Tibial artery (tissue), 4 donors: ENCODE measurements at regions not wholly inside any gene's neighbourhood (a gene's known extent, or its start where the extent isn't known, plus 50 kb on each side); places are given as distances from the start of the nearest gene placed in this dataset.

Experiments
- DNase-seq, 2 donors: peaks; one replicate each; pipeline ENCODE4 v3.0.0-alpha.2; 2019
- H3K27ac ChIP-seq, 2 donors: fragments of 200-600 bp; sonication (generic) in 1 of 2; 1 replicate in 1 of 2; 2 replicates in 1 of 2; pipeline ENCODE4 v1.5.1; 2018 to 2019; ENCODE audit warnings: mild to moderate bottlenecking in 1 of 2
- H3K27me3 ChIP-seq, 2 donors: fragments of 200-600 bp; sonication (generic) in 1 of 2; one replicate each; pipeline versions ENCODE4 v1.5.1 to v1.6.0; 2016 to 2019
- H3K36me3 ChIP-seq, 3 donors: fragments of 200-600 bp; sonication (generic) in 2 of 3; one replicate each; pipeline ENCODE4 v1.5.1; 2016 to 2019; ENCODE audit warnings: mild to moderate bottlenecking in 2 of 3
- H3K4me1 ChIP-seq, 4 donors: fragments of 200-600 bp; sonication (generic) in 2 of 4; 1 replicate in 3 of 4; 2 replicates in 1 of 4; pipeline ENCODE4 v1.5.1; 2016 to 2019
- H3K4me3 ChIP-seq, 2 donors: fragments of 200-600 bp; sonication (generic) in 1 of 2; 1 replicate in 1 of 2; 2 replicates in 1 of 2; pipeline ENCODE4 v1.5.1; 2018 to 2019; ENCODE audit warnings: mild to moderate bottlenecking in 2 of 2
- H3K9me3 ChIP-seq, 3 donors: fragments of 200-600 bp; sonication (generic) in 1 of 3; one replicate each; pipeline ENCODE4 v1.5.1; 2016 to 2019
- CTCF ChIP-seq, 2 experiments: fragments of 200-600 bp in 1 of 2; fragments of 450-650 bp in 1 of 2; IDR thresholded peaks; one replicate each; pipeline ENCODE4 v1.5.1; 2017 to 2019; ENCODE audit warnings: antibody characterized with exemption in 2 of 2, mild to moderate bottlenecking in 1 of 2, moderate library complexity in 1 of 2
- intact Hi-C: fragments of 100-400 bp; cut with DNase I; formaldehyde crosslinking; loops from one replicate; pipeline ENCODE4 v1.15.0; 2023; ENCODE audit warnings: low total_unique reads

GRCh38 chr1:87603626-87604025, 274.9 kb downstream of the LMO4 start:
- intact Hi-C loops = no loop called here
- H3K36me3 ChIP-seq = no peaks in the 10 kb centered on the region
- no peak overlapping the region for H3K4me3 ChIP-seq
- no peak for DNase-seq
- peaks cover 0 to 3% (median 0%) of the 10 kb centered on the region in 3 donors for H3K9me3 ChIP-seq
- H3K4me1 ChIP-seq = peaks cover 0 to 9% (median 0%) of the 10 kb centered on the region in 4 donors
- no peaks in the 10 kb centered on the region for H3K27me3 ChIP-seq
- no peak for TF ChIP-seq CTCF (IDR thresholded peaks at IDR 0.05)
- no peak overlapping the region for H3K27ac ChIP-seq

GRCh38 chr1:87612956-87613355, 284.3 kb downstream of the LMO4 start:
- no peaks in the 10 kb centered on the region for H3K27me3 ChIP-seq
- no peak for DNase-seq
- no peaks in the 10 kb centered on the region for H3K9me3 ChIP-seq
- H3K4me3 ChIP-seq = no peak overlapping the region
- no peaks in the 10 kb centered on the region for H3K36me3 ChIP-seq
- intact Hi-C loops = no loop called here
- H3K4me1 ChIP-seq = peaks cover 0 to 41% (median 16%) of the 10 kb centered on the region in 4 donors
- TF ChIP-seq CTCF (IDR thresholded peaks at IDR 0.05) = no peak
- peak overlapping the region; percentile 54 to 76 for H3K27ac ChIP-seq

GRCh38 chr1:87615491-87615890, 286.8 kb downstream of the LMO4 start:
- DNase-seq = no peak
- Histone ChIP-seq H3K4me3 (no peak overlapping the region), H3K4me1 (peaks cover 0 to 41% (median 16%) of the 10 kb centered on the region in 4 donors), H3K27me3 (no peaks in the 10 kb centered on the region), H3K36me3 (no peaks in the 10 kb centered on the region), H3K27ac (peak overlapping the region; percentile 54 to 76), H3K9me3 (no peaks in the 10 kb centered on the region)
- intact Hi-C loops = loop anchor here (5.0 kb wide), 1 partner anchor 93 kb away; no protein-coding TSS in a partner anchor
- TF ChIP-seq CTCF (IDR thresholded peaks at IDR 0.05) = no peak

GRCh38 chr1:87615901-87616300, 287.2 kb downstream of the LMO4 start:
- H3K36me3 ChIP-seq = no peaks in the 10 kb centered on the region
- no peak for DNase-seq
- H3K4me1 ChIP-seq = peaks cover 0 to 41% (median 16%) of the 10 kb centered on the region in 4 donors
- no peak overlapping the region for H3K4me3 ChIP-seq
- intact Hi-C loops = loop anchor here (5.0 kb wide), 1 partner anchor 94 kb away; no protein-coding TSS in a partner anchor
- peak overlapping the region; percentile 54 to 76 for H3K27ac ChIP-seq
- TF ChIP-seq CTCF (IDR thresholded peaks at IDR 0.05) = no peak
- H3K27me3 ChIP-seq = no peaks in the 10 kb centered on the region
- H3K9me3 ChIP-seq = no peaks in the 10 kb centered on the region

- H3K27ac ChIP-seq = no peak overlapping the region
- no peak for DNase-seq
- no peaks in the 10 kb centered on the region for H3K9me3 ChIP-seq
- intact Hi-C loops = no loop called here
- no peaks in the 10 kb centered on the region for H3K36me3 ChIP-seq
- peaks cover 0 to 7% (median 4%) of the 10 kb centered on the region in 4 donors for H3K4me1 ChIP-seq
- H3K27me3 ChIP-seq = no peaks in the 10 kb centered on the region
- H3K4me3 ChIP-seq = no peak overlapping the region
- no peak for TF ChIP-seq CTCF (IDR thresholded peaks at IDR 0.05)
These were observed 292.1 kb downstream of the LMO4 start for GRCh38 chr1:87620807-87621206.

- no peaks in the 10 kb centered on the region for H3K27me3 ChIP-seq
- no peaks in the 10 kb centered on the region for H3K36me3 ChIP-seq
- no peaks in the 10 kb centered on the region for H3K9me3 ChIP-seq
- no peaks in the 10 kb centered on the region for H3K4me1 ChIP-seq
- TF ChIP-seq CTCF (IDR thresholded peaks at IDR 0.05) = no peak
- no peak overlapping the region for H3K27ac ChIP-seq
- DNase-seq = no peak
- no peak overlapping the region for H3K4me3 ChIP-seq
- intact Hi-C loops = no loop called here
These were observed 301.0 kb downstream of the LMO4 start for GRCh38 chr1:87629673-87630072.
